ENCODE measurements at regions not wholly inside any gene's neighbourhood (a gene's known extent, or its start where the extent isn't known, plus 50 kb on each side); places are given as distances from the start of the nearest gene placed in this dataset.

DNA sequence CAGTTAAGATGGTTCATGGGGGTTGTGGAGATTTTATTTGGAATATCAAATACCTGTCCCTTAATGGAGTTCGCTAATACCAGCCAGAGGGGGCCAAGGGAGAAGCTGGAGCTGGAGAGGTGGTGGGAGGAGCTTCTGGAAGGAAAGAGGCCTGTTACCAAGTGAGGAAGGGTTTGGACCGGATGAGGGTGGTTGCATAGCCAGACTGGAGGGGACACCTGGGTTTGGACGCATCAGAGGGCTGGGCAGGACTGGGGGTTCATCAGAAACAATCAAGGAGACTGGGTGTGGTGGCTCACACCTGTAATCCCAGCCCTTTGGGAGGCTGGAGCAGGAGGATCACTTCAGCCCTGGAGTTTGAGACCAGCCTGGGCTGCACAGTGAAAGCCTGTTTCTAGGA is 111.8 kb upstream of the IER5L start:
- TF ChIP-seq, protein P1, sequence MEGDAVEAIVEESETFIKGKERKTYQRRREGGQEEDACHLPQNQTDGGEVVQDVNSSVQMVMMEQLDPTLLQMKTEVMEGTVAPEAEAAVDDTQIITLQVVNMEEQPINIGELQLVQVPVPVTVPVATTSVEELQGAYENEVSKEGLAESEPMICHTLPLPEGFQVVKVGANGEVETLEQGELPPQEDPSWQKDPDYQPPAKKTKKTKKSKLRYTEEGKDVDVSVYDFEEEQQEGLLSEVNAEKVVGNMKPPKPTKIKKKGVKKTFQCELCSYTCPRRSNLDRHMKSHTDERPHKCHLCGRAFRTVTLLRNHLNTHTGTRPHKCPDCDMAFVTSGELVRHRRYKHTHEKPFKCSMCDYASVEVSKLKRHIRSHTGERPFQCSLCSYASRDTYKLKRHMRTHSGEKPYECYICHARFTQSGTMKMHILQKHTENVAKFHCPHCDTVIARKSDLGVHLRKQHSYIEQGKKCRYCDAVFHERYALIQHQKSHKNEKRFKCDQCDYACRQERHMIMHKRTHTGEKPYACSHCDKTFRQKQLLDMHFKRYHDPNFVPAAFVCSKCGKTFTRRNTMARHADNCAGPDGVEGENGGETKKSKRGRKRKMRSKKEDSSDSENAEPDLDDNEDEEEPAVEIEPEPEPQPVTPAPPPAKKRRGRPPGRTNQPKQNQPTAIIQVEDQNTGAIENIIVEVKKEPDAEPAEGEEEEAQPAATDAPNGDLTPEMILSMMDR (IDR thresholded peaks at IDR 0.05; ENCODE audit: extremely low read depth, missing control alignments) = no peak
- DNase-seq (ENCODE audit: low spot score) = no peak

DNA sequence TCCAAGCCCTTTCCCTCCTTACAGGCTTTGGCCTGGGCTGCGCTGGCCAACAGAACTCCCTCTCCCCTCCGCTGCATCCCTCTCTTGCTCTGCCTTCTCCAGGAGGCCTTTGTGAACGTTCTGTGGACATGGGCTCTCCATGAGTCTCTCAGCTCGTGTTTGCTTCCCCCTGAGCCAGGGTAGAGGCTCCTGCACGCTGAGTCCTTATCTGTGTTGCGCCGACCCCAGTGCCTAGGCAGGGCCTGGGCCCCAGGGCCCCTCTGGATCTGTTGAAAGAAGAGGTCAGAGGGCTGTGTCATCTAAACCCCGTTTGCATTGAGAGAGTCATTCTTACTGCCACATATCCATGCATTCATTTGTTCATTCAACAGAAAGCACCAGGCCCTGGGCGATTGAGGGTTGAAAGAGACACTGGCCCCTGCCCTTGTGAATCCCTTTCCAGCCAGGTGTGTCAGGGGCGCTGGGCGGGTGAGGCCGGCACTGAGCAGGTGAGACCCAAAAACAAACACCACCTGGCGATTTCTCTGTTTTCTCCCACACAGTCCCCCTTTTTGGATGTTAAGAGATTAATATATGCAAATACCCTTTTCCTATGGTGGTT is 111.2 kb upstream of the IER5L start:
- no peak for DNase-seq (ENCODE audit: low spot score)
- TF ChIP-seq, protein P1 (IDR thresholded peaks at IDR 0.05; ENCODE audit: extremely low read depth, missing control alignments) = no peak

DNA sequence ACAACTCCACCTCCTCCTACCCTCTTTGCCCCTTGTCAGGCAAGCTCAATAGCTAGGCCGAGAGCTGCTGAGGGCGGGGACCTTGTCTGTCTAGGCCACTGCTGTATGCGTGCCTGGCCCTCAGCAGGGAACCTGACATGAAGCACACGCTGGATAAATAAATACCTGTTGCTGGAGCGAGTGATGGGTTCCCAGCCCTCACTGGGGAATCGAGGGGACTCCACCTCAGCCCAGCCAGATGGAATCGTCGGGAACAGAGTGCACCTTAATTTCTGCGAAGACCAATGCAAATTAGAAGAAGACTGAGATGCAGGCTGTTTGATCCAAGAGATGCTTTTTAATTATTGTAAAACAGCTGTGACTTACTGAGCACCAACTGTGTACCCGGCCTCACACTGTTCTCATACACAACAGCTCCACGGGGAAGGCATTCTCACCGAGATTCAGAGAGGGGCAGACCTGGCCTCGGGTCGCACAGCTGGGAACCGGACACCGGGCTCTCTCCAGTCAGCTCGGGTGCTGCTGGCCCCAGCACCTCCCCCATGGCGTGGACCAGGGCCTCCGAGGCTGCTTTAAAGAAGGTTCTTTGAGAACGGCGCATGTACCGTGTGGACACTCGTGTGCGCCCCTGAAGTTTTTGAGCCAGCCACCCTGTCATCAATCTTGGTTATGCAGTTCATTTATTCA is 109.7 kb upstream of the IER5L start:
- no peak for DNase-seq (ENCODE audit: low spot score)
- TF ChIP-seq, protein P1 (IDR thresholded peaks at IDR 0.05; ENCODE audit: extremely low read depth, missing control alignments) = no peak

DNA sequence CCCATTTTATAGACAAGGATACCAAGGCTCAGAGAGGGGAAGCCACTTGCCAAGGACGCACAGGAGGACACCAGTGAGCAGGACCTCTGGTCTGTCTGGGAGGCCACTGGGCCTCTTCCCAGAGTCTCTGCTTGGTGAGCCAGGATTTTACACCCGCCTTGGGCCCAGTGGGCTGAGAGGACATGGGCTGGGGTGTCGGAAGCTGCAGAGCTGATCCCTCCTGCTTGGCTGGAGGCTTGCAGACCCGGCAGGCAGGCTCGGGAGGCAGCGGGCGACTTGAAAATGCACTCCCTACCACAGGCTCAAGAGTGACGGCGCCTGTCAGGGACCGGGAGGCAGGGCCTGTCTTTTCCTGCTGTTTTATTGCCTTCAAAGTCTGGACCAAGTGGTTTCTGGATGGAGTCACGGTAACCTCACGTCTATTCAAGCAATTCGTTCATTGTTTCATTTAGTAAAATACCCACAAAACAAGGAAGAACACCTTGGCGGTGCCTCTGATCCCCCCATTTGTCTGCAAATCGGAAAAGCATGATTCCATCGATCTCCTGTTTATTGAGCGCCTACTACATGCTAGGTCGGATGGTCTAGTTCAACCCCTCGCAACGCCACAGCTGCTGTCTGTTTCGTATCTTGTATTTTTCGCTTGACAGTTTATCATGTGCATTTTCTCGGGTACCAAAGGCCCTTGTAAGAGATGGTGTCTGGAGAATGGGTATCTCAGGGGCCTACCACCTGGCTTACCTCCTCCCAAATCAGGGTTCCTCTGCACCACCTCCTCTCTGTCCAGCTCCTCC is 108.1 kb upstream of the IER5L start:
- TF ChIP-seq, protein P1 (IDR thresholded peaks at IDR 0.05; ENCODE audit: extremely low read depth, missing control alignments) = no peak
- DNase-seq (ENCODE audit: low spot score) = no peak

DNA sequence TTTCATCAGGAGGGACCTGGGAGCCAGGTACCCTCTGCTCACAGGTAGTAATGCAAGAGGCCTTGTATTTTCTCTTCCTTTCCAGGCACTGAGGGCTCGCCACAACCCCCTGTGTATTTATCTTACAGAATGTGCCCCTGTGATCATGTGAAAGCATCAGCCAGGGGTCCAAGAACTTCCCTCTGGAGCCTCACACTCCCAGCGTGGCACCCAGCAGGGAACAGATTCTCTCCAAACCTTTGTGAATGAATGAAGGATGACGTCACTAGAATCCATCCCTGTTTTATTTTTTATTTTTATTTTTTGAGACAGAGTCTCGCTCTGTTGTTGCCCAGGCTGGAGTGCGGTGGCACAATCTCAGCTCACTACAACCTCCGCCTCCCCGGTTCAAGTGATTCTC is 107.3 kb upstream of the IER5L start:
- no peak for DNase-seq (ENCODE audit: low spot score)
- TF ChIP-seq, protein P1 (IDR thresholded peaks at IDR 0.05; ENCODE audit: extremely low read depth, missing control alignments) = no peak

DNA sequence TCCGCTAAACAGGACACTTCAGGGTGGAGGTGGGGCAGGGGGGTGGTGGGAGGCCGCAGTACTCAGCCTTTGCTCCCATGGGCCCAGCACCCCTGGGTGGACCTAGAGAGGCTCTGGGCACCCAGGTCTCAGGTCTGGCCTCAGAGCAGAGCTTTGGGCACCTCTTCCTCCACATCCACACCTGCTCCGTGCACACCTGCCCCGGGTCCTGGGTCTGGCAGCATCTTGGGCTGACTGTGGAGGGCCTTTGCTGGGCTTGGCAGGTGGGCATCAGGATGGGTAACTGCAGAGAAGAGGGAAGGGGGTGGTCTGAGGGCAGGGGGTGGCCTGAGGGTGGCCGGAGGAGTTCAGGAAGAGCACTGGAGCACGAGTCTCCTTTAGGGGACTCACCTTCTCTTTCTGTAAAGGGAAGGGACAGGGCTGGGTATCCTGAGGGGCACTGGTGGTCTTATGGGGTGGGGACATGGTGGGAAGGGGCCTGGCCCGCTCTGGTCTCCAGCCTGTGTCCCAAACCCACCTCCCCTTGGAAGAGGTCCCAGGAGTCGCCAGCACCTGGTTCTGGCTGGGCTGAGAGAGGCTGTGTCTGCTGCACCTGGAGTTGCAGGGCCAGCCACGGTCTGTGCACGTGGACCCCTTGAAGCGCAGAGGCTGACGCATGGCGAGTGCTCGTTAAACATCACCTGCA is 106.7 kb upstream of the IER5L start:
- TF ChIP-seq, protein P1 (IDR thresholded peaks at IDR 0.05; ENCODE audit: extremely low read depth, missing control alignments) = no peak
- DNase-seq (ENCODE audit: low spot score) = no peak

Data from GM20000 (cell line).